GM21367 (cell line): ENCODE measurements at regions not wholly inside any gene's neighbourhood (a gene's known extent, or its start where the extent isn't known, plus 50 kb on each side); places are given as distances from the start of the nearest gene placed in this dataset.
"Not testable (repeated sequence)": the region's sequence is repeated elsewhere in the genome, so short reads cannot be mapped to it uniquely, and the experiment has no call there.

Experiments
- ATAC-seq: cut with Tn5 transposase; IDR thresholded peaks from one replicate; pipeline ENCODE4 v1.9.1; 2021; ENCODE audit not compliant: unreplicated experiment

DNA sequence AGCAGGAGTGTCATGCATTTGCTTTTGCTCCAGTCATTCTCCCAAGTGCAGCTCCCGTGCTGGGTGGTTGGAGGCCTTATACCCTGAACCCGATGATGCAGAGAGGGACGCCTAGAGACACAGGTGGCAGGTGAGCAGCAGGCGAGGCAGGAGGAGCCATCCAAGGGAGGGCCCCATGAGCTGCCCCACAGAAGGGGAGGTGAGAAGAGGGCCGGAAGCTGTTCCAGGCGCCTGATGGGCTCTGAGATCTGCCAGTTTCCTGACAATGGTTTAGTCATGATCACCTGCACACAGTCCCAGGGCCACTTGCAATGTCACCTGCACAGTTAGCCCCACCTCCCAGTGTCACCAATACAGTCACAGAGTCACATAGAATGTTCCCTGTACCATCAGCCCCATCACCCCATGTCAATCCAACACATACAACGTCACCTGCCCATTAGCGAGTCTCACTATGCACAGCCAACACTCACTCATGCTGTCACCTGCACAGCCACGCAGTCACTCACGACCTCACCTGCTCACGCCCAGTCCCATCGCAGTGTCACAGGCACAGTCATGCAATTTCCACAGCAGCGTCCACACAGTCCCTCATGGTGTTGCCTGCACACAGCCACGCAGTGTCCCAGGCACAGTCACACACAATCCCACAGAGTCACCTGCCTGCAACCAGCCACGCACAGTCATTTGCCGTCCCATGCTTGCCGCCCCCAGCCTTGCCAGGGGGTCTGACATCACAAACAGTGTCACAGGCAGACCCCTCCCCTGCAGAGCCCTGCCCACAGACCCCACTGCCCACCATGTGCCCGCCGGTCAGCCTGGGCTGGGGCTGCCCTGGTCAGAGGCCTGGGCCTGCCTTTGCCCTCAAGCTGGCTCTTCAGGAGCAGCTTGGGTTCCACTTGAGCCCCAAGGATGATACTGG is 113.4 kb downstream of the LHX2 start:
- no peak for ATAC-seq

DNA sequence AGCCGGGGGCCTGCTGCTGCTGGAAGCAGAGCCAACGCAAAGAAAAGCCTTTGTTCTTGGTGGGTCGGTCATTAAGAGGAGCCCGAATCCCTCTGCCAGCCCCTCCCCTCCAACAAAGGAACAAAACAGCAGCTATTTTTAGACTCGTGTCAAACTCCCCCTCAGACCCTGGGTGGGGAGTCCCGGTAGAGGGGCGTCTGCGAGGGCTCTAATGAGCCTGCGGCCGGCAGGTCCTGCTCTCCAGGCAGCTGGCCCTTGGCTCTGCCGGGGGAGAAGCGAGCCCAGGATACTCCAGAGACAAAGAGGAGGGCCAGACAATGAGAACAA is 114.0 kb downstream of the LHX2 start:
- ATAC-seq = no peak

DNA sequence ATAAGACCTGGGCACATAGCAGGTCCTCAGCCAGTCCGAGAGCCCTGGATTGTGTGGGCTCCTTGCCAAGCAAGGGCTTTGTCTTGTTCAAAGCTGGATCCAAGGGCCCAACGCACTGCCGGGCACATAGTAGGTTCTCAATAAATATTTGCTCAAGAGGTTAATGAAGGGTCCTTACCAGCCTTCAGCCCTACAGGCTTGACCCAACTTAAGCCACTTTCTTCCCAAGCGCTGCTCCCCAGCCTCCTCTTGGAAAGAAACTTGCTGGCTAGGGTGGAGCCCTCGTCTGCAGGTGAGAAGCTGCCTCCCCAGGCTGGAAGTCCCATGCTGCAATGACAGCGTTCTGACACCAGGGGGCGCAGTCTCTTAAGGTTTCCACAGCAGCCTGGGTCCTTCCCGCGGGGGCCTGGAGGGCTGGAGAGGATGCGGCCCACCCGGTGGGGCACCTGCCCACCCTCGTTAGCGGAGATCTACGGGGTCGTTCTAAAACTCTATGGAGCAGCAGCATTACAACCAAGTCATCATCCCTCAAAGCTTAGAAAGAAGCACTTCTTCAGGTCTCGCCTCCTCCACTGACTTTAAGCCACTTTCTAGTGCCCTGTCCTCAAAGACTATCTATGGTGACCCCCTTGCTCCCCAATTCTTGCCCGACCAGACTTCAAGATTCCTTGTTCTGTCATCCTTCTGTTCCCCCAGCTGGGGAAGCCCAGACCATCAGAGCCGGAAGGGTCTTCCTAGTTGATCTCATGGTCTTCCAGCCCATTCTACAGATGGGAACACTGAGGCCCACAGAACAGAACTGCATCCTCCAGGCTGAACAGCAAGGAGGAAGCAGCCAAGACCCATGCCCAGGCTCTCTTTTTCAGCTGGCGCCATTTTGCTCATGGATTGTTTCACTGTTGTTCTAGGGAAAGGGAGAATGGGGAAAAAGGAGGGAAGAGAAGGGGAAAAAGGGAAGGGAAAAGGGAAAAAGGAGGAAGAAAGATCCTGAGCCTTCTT is 115.4 kb downstream of the LHX2 start:
- no peak for ATAC-seq

DNA sequence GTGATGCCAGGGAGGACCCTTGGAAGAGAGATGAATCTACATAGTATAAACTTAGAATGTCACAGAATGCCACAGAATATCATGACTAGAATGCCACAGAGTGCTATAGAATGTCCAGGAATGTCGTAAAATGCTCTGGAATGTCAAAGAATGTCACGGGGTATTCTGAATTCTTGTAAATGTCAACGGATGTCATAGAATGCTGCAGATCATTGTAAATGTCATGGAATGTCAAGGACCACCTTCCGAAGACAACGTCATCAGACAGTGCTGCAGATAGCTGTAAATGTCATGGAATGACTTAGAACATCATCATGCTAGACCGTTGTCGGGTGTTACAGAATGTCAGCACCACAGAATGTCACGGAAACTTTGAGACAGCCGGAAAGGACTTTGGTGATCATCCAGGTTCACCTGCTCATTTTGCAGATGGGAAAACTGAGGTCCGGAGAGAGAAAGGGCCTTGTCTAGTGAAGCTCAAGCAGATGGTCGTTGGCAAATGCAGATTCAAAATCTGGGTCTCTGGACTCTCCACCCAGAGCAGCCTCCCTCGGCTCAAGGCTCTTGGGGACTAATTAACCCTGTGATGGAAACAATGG is 117.1 kb downstream of the LHX2 start:
- no peak for ATAC-seq

DNA sequence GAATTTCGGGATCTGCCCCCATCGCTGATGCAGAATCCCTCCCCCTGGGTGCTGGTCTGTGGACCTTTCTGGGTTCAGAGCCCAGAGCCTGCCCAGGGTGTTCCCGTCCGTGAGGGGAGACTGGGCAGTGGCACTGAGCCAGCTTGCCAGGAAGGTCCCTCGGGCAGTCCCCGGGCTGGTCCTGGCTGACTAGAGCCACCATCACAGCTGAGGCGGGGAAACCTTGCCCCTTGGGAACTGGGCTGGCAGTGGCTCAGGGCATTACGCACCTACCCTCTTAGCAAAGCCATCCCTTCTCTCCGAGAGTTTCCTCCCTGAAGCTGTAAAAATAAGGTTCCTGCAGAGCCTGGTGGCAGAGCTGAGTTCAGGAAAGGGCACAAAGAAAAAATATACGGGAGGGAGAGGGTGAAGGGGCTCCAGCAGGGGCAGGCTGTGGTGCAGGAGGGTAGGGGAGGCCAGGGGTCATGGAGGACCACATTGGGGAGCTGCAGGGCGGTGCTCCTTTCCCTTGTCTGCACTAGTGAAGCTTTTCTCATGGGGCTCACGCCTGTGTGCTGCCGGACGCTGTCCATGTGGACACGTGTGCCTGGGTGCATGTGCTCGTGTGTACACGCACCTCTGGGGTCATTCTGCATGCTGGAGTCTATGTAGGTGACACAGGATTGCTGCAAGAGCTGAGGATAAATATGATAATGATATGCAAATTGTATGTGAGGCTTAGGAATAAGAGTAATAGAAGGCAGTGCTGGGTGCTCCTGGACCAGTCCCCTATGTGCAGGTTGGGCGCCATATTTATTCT is 118.9 kb downstream of the LHX2 start:
- no peak for ATAC-seq

DNA sequence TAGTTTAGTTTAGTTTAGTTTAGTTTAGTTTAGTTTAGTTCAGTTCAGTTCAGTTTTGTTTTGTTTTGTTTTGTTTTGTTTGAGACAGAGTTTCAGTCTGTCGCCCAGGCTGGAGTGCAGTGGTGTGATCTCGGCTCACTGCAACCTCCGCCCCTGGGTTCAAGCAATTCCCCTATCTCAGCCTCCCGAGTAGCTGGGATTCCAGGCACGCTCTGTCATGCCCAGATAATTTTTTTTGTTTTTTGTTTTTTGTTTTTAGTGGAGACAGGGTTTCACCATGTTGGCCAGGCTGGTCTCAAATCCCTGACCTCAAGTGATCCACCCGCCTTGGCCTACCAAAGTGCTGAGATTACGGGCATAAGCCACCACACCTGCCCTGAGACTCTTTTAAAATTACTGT is 120.0 kb downstream of the LHX2 start:
- ATAC-seq = not testable (repeated sequence)

DNA sequence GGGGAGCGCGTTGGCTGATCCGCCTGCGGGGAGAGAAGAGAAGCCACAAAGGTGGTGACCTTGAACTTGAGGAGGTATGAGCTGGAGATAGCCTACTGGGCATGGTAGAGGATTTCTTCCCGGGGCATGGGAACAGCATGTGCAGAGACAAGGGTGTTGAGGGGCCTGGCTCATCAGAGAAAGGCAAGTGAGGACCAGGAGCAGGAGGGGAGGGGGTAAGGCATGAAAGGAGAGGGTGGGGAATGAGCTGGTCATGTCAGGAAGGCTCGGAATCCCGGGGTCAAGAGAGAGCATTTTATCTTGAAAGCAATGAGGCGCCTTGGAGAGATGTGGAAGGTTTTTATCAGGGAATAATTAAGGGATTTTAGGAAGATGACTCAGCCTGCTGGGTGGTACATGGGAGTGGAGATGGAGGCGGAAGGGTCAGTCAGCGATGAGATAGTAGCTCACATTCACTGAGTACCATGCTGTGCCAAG is 121.1 kb downstream of the LHX2 start:
- ATAC-seq = no peak

DNA sequence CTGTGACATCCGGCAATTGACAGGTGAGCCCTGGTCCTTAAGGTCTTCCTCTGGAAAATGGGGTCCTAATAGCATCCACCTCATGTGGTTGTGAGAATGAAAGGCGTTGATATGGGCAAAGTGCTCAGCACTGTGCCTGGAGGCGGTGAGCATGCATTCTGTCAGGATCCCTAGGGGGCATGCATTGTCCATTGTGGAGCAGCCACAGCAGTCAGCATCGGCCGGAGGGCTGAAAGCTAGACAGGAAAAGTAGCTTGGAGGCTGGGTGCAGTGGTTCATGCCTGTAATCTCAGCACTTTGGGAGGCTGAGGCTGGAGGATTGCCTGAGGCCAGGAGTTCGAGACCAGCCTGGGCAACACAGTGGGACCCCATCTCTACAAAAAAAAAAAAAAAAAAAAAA is 122.2 kb downstream of the LHX2 start:
- no peak for ATAC-seq

DNA sequence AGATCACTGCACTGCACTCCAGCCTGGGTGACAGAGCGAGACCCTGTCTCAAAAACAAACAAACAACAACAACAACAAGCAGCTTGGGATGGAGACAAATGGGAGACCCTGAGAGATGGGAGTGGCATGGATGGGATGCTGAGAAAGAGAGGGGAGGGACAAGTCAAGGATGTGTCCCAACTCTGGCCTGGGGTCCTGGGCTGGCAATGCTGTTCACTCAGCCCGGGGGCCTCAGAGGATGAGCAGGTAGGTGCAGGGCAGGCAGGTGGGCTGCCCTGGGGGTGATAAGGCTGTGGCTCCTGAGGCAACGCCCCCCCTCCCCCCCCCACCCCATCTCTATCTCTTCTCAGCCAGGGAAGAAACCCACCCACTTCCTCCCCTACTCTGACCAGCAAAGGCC is 123.0 kb downstream of the LHX2 start:
- ATAC-seq = no peak

DNA sequence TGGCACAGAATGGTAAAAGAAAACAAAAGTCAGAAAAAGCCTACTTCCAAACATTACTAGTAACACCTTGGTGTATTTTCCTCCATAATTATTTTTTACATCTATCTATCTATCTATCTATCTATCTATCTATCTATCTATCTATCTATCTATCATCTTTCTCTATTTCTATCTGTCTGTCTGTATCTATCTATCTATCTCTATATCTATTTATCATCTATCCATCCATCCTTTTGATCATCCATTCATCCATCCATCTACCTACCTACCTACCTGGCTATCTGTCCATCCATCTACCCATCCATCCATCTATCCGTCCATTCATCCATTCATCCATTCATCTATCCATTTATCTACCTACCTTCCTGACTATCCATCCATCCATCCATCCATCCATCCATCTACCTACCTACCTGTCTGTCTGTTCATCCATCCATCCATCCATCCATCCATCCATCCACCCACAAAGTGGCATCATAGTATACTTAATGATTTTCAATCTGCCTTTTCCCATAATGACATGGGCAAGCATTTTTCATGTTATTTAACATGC is 121.9 kb upstream of the NEK6 start:
- ATAC-seq = no peak

DNA sequence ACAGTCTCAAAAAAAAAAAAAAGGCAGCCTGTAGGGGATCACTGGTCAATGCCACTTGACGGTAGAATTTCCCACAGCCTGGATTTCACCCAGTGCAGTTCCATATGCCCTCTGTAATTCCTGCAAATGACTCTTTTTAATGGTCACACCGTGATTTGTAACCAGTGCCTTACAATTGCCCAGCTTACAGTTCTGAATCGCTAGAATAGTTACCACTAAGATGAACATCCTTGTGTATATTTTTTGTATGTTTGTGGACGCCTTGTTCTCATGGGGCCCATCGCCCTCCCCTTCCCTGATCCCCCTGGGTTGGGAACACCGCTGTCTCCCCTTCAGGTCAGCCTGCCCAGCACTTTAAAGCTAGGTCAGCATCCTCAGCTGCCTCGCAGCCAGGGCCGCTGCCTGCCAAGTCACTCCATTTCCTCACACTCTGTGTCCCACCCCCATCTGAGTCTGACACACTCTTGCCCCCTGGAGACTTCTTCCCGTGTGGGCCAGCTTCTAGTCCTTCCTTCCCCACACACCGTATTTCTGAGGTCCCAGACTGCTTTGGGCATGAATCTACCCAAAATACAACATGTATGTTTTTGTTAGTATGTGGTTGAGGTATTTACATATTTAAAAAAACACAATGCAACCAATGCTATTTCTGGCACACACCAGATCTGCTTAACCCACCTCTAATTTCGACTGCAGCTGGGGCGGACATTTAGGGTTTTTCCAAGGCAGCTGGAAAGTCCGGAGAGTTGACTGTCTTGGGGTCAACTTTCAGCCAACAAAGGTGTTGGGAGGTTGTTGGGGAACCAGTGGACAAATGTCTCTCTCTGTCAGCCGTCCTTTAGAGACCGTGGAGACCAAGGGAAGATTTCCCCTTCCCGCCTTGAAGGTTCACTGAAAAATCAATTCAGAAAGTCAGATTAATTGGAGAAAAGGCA is 120.5 kb upstream of the NEK6 start:
- ATAC-seq = peak; percentile 69

DNA sequence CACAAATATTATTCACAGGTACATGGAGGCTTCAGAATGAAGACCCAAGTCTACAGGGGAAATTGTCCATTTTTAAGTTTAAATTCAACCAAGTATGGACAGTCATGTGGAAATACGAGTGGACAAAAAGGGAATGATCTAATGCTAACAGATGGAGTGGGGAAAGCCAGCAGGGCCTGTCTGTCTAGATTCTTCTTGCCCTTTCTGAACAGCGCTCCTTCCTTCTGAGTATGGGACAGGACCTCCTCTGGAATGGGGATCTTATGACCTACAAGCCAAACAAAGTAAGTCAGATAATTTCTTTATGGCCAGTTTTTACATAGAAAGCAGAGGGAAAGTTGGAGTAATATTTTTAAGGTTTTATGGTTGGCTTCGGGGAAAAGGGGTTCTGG is 119.8 kb upstream of the NEK6 start:
- ATAC-seq = no peak

DNA sequence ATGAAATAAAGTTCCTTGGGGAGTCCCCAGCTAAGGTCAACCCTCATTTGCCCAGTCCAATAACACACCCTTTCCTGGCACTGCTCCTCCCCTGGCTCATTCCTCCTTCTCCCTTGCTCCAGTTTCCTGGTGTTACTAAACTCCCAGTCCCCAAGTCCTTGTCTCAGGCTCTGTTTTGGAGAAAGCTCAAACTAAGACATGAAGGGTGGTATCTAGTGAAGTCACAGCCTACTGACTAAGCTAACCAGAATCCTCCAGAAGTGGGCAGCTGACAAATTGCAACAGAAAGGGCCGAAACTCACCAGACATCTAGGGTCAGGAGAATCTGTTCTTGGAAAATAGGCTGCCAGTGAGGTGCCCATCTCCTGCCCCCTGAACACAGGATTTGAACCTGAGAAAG is 118.7 kb upstream of the NEK6 start:
- no peak for ATAC-seq

DNA sequence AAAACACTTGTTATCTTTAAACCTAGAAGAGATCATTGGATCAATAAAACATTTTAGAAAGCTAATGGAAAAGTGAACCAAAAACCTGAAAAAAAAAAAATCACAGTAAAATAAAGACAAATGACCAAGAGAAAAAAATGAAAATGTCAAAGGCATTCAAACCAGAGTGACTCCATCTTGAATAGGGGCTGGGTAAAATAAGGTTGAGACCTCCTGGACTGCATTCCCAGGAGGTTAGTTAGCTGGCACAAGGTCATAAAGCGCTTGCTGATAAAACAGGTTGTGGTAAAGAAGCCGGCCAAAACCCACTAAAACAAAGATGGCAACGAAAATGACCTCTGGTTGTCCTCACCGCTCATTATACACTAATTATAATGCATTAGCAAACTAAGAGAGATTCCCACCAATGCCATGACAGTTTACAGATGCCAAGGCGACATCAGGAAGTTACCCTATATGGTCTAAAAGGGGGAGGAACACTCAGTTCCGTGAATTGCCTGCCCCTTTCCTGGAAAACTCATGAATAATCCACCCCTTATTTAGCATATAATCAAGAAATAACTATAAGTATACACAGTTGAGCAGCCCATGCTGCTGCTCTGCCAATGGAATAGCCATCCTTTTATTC is 116.7 kb upstream of the NEK6 start:
- no peak for ATAC-seq

DNA sequence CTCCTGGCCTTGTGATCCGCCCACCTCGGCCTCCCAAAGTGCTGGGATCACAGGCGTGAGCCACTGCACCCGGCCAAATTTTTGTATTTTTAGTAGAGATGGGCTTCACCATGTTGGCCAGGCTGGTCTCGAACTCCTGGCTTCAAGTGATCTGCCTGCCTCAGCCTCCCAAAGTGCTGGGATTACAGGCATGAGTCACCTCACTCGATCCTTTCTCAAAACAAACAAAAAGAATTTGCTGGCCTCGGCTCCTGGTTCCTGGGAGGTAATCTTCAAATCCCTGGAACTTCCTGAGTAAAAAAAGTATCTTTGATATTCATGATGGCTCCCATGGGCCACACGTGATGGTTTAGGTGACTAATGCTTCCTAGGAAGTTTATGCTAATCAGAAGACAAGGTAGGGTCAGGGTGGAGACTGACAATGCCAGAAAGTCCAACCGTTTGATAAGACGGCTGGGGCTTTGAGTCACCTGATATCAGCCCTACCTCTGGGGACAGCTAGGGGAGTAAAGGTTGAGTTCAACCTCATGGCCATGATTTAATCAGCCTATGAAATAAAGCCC is 113.1 kb upstream of the NEK6 start:
- not testable (repeated sequence) for ATAC-seq

DNA sequence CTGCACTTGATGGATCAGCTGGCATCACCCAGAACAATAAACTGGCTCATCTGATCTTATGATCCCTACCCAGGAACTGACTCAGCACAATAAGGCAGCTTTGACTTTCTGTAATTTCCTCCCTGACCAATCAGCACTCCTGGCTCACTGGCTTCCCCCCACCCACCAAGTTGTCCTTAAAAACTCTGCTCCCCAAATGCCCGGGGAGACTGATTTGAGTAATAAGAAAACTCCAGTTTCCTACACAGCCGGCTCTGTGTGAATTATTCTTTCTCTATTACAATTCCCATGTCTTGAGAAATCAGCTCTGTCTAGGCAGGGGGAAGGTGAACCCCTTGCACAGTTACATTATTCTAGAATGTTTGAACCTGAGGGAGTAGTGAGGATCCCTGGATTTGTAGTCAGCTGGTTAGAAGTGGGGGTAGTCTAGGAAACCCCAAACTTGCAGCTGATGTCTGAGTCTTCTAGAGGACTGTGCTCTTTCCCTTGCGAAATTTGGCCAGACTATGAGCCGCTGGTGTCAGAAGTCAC is 111.7 kb upstream of the NEK6 start:
- no peak for ATAC-seq

DNA sequence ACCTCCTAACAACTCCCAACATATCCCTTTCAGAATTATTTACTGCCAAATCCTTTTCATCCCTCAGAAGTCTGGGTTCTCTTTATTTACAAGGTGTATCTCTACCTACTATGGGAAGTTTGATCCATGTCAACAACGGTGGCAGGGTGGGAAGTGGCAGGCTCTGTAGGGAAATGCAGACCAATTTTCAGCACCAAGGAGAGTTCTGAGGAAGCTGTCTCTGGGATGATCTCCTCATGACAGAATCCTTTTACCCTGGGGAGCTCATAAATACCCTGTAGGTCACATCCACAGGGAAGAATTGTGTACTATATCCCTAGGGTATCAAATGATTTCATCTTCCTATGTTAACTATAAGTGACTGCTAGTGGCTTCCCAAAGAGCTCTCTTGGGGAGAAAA is 107.8 kb upstream of the NEK6 start:
- ATAC-seq = no peak

DNA sequence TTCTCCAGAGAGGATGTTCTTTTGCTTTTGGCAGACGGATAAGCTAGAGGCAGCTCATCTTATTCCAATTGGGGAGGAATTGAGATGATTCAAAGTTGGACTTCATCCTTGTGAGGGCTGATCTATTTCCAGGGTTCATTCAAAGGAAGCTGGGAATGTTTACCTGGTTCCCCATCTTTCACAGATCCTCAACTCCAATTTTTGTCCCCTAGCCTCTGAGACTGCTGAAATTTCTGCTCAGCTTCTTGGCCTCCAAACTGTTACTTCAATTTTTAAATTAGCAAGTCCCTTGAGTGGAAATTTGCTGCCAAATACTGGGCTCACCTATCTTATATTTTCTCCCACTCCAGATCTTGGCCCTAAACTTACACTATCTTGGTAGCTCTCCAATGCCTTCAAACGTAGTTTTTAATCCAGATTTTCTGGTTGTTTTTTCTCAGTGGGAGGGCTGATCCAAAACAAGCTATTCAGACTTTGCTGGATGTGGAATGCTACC is 93.9 kb upstream of the NEK6 start:
- ATAC-seq = no peak
